ENCODE measurements at regions not wholly inside any gene's neighbourhood (a gene's known extent, or its start where the extent isn't known, plus 50 kb on each side); places are given as distances from the start of the nearest gene placed in this dataset.

DNA sequence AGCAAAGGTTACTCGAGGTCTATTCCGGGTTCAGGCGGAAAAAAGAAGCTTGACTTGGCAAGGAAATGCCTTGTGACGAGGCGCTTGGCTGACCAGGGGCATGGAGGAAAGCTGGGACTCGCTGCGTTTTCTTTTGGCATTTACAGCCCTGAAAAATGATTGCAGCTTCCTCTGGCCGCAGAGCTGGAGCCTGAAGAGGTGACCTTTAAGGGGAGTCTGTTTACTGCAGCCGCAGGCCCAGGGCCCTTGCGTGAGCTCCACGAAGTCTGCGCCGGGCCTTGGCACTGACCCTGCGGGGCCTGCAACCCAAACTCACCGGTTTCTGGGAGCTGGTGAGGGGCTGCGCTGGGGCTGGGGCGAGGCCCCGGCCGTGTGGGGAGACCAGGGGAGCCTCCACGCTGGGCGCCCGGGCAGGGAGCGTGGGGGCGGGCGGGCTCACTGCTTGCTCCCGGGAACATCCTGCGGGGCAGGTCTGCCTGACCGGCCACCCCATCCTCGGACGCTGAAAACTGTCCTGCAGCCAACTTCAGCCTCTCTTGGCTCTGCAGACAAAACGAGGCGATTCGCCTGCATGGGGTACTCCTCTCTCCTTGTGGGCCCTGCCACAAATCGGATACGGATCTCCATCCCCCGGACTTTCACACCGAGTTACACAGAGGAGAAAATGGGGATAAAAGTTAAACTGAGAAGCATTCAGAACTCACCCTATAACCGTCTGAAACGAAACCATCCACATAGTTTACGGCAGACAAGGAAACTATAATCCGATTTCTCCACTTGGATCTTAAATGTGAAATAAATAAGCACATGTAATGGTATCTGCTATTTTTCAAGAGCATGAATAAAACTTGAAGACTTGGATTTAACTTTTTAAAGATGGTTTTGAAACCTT is 206.3 kb upstream of the FOXF1 start:
- no peak for TF ChIP-seq CTCF (IDR thresholded peaks at IDR 0.05; ENCODE audit: control extremely low read depth, extremely low read depth, low read depth, missing control alignments)
- ChIA-PET CTCF (no interaction called here), POLR2A (no interaction called here)
- no peak for DNase-seq (ENCODE audit: extremely low spot score)

GRCh38 chr16:86304868-86305267 is 205.5 kb upstream of the FOXF1 start:
- ChIA-PET POLR2A (no interaction called here), CTCF (no interaction called here)
- no peak for DNase-seq (ENCODE audit: extremely low spot score)
- TF ChIP-seq CTCF (IDR thresholded peaks at IDR 0.05; ENCODE audit: control extremely low read depth, extremely low read depth, low read depth, missing control alignments) = no peak

- no peak for TF ChIP-seq CTCF (IDR thresholded peaks at IDR 0.05; ENCODE audit: control extremely low read depth, extremely low read depth, low read depth, missing control alignments)
- no peak for DNase-seq (ENCODE audit: extremely low spot score)
- CTCF ChIA-PET = interaction anchor here (0.8 kb wide), 1 partner anchor 15 kb away, joined by 3 read pairs; no protein-coding TSS in a partner anchor
- POLR2A ChIA-PET = no interaction called here
Observed at GRCh38 chr16:86305440-86305839, 204.9 kb upstream of the FOXF1 start.

DNA sequence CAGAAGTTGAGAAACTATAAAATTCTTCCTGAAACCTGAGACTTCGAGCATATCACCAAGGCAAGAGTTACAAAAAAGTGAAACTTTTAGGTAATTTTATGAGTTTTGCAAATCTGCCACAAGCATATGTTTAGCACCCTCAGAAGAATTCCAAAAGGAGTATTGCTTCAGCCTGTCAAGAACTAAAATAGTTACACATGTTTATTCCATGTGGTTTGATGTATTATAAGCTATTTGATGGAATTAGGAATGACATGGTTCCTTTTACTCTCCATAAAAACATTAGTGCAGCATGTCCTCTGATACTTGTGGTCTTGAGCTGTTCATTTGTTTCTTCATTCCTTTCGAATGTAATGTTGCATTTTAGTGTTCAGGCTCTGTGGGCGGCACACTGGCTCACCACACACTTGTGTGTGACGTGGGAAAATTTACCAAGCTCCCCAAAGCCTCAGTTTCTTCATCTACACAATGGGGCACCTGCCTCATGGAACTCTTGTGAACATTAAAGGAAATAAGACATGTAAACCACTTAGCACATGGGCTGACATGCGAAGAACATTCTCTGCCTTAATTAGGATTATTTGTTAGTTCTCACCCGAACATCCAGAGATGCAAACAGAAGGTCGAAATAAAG is 204.2 kb upstream of the FOXF1 start:
- ChIA-PET CTCF (interaction anchor here (0.8 kb wide), 1 partner anchor 14 kb away, joined by 3 read pairs; no protein-coding TSS in a partner anchor), POLR2A (no interaction called here)
- TF ChIP-seq CTCF (IDR thresholded peaks at IDR 0.05; ENCODE audit: control extremely low read depth, extremely low read depth, low read depth, missing control alignments) = no peak
- DNase-seq (ENCODE audit: extremely low spot score) = no peak

DNA sequence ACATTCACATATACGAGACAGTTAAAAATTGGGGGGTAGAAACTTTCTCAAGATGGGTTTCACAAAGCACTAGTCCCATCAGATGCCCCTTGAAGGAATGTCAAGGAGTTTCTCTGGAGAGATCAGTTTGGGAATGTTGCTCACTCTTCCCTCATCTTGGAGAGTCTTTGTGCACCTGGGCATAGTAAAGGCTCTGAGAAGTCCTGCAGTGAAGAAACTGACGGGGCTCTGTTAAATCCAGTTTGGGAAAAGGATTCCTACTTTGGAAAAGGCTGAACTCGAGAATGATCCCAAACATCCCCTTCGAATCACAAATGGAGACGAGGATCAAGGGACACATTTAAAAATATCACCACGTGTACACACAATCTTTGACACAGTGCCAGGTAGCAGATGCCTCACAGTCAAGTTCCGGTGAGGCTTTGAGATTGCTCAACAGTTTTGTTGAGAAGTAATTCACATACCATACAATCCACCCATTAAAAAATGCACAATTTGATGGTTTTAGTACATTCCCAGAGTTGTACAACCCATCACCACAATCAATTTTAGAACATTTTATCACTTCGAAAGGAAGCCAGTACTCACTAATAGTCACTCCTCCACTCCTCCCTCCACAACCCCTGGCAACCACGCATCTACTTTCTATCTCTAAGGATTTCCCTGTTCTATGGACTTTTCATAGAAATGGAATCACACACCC is 203.4 kb upstream of the FOXF1 start:
- TF ChIP-seq CTCF (IDR thresholded peaks at IDR 0.05; ENCODE audit: control extremely low read depth, extremely low read depth, low read depth, missing control alignments) = no peak
- DNase-seq (ENCODE audit: extremely low spot score) = no peak
- CTCF ChIA-PET = no interaction called here
- POLR2A ChIA-PET = no interaction called here

DNA sequence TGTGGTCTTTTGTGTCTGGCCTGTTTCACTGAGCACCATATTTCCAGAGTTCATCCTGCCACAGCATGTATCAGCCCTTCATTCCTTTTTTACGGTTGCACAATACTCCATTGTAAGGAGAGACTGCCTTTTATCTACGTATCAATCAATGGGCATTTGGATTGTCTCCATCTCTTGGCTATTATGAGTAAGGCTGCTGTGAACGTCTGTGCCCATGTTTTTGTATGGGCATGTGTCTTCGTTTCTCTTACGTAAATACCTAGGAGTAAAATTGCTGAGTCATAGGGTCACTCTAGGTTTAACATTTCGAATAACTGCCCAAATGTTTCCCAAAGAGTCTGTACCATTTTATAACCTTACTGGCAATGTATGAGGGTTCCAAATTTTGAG is 202.8 kb upstream of the FOXF1 start:
- DNase-seq (ENCODE audit: extremely low spot score) = no peak
- ChIA-PET POLR2A (no interaction called here), CTCF (interaction anchor here (1.4 kb wide), 1 partner anchor 33 kb away, joined by 3 read pairs; no protein-coding TSS in a partner anchor)
- TF ChIP-seq CTCF (IDR thresholded peaks at IDR 0.05; ENCODE audit: control extremely low read depth, extremely low read depth, low read depth, missing control alignments) = no peak
